ENCODE measurements at regions not wholly inside any gene's neighbourhood (a gene's known extent, or its start where the extent isn't known, plus 50 kb on each side); places are given as distances from the start of the nearest gene placed in this dataset.
"Not testable (repeated sequence)": the region's sequence is repeated elsewhere in the genome, so short reads cannot be mapped to it uniquely, and the experiment has no call there.

- FAIRE-seq = peak; percentile 95
- peak; percentile 58 for DNase-seq (ENCODE audit: low spot score)
These were observed 278.1 kb downstream of the ANKRD30B start for GRCh38 chr18:15026041-15026440.

DNA sequence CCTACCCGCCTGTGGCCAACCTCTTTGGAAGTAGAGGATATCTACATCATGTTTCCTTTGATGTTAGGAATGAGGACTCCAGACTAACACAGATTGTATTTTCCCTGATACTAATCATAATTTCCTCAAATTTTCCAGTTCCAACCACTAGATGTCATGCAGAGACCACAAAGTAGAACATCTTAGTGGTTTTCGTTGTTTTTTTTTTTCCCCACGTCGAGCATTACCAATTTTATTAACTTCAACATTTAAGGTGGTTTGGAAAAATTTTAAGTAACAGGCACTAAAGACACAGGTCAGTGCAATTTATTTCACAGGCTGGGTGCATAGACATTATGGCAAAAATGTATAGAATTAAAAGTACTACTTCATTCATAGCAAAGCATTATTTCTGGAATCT is 280.1 kb downstream of the ANKRD30B start:
- peak; percentile 84 for FAIRE-seq

GRCh38 chr18:15060279-15060880 is 312.4 kb downstream of the ANKRD30B start:
- DNase-seq (ENCODE audit: low spot score); FAIRE-seq: not testable (repeated sequence)

More for the DNA sequence above, 280.1 kb downstream of the ANKRD30B start:
- not testable (repeated sequence) for DNase-seq (ENCODE audit: low spot score)

DNA sequence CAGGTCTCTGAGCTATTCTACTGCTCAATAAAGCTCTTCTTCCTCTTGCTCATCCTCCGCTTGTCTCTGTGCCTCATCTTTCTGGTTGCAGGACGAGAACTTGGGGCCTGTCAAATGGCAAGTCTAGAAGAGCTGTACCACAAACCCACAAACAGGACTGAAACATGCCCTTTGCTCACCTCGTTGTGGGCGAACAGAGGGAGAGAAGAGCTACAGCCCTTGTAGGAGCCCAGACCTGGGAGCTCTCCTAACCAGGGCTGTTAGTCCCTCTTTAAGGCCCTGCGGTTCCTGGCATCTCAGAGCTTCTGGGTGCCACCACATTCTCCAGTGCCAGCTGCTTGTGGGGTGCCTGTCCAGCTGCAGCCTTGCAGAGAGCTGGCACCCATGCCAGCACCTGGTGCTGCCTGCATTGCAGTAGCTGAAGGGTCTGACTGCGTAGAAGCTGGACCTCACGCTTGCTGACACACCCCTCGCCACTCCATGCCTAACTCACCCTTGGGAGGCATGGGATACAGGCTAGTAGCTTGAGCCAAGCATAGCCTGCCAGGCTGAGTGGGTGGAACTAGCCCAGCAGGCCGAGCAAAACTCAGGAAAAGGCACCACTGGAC is 313.4 kb downstream of the ANKRD30B start:
- FAIRE-seq; DNase-seq (ENCODE audit: low spot score): not testable (repeated sequence)

DNA sequence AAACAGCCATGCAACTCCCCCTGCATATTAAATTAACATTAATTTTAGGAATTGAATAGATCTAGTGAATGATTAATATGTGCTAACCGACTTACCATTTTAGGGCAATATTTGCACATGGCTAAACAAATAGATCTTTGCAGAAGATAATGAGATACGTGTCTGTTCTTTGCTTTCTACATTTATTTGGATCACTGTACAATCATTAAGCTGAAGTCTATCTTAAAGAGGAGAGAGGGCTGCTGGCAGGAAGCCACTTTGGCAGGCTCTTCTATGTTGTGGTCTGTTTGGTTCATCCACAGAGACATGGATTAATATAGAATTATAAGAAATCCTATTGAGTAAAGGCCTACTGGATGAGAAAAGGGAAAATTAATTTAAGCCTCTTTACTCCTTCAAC is 318.5 kb downstream of the ANKRD30B start:
- peak; percentile 35 for FAIRE-seq
- DNase-seq (ENCODE audit: low spot score) = not testable (repeated sequence)

DNA sequence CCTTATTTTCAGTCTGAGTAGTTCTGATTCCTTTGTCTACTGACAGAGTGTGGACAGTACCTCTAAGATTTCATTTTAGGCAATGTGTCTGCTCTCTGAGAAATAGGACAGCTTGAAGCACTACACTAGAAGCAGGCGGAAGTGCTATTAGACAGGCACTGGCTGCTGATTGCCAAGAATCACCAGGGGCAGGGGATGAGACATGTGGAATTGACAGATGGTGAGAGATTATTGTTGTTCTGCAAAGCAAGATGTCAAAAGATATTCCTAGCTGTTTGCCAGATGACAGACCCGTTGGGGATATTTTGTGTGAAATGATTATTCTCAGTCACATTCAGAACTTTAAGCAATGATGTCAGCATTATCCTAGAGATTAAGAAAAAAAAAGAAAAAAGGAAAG is 323.3 kb downstream of the ANKRD30B start:
- not testable (repeated sequence) for DNase-seq (ENCODE audit: low spot score); FAIRE-seq

Data from RCC 7860 (cell line).